WERI-Rb-1 (cell line): ENCODE measurements at regions not wholly inside any gene's neighbourhood (a gene's known extent, or its start where the extent isn't known, plus 50 kb on each side); places are given as distances from the start of the nearest gene placed in this dataset.

Source experiments
- DNase-seq: peaks from one replicate; pipeline ENCODE4 v3.0.0-alpha.2; 2020
- H3K27ac ChIP-seq: fragments of 250-450 bp; sonication (Bioruptor Pico); 2 replicates; pipeline ENCODE4 v1.5.1; 2020; ENCODE audit warnings: mild to moderate bottlenecking, moderate library complexity
- H3K27me3 ChIP-seq: fragments of 250-450 bp; sonication (Bioruptor Pico); 2 replicates; pipeline ENCODE4 v1.5.1; 2021; ENCODE audit warnings: mild to moderate bottlenecking, low read depth, moderate library complexity; ENCODE audit not compliant: insufficient read depth, severe bottlenecking
- H3K36me3 ChIP-seq: fragments of 250-450 bp; sonication (Bioruptor Pico); 2 replicates; pipeline ENCODE4 v1.5.1; 2020; ENCODE audit warnings: mild to moderate bottlenecking, moderate library complexity
- H3K4me3 ChIP-seq: 2 replicates; pipeline ENCODE4 v1.5.1; 2011; ENCODE audit warnings: low read depth, mild to moderate bottlenecking, control low read depth, low read length
- H3K9me3 ChIP-seq: fragments of 250-450 bp; sonication (Bioruptor Pico); 2 replicates; pipeline ENCODE4 v1.5.1; 2021; ENCODE audit warnings: mild to moderate bottlenecking, moderate library complexity; ENCODE audit not compliant: severe bottlenecking
- TF ChIP-seq, protein P1 (sequence below): IDR thresholded peaks from 2 replicates; pipeline ENCODE4 v1.5.1; 2011; ENCODE audit warnings: low read depth, mild to moderate bottlenecking, control low read depth, inconsistent platforms, low read length

DNA sequence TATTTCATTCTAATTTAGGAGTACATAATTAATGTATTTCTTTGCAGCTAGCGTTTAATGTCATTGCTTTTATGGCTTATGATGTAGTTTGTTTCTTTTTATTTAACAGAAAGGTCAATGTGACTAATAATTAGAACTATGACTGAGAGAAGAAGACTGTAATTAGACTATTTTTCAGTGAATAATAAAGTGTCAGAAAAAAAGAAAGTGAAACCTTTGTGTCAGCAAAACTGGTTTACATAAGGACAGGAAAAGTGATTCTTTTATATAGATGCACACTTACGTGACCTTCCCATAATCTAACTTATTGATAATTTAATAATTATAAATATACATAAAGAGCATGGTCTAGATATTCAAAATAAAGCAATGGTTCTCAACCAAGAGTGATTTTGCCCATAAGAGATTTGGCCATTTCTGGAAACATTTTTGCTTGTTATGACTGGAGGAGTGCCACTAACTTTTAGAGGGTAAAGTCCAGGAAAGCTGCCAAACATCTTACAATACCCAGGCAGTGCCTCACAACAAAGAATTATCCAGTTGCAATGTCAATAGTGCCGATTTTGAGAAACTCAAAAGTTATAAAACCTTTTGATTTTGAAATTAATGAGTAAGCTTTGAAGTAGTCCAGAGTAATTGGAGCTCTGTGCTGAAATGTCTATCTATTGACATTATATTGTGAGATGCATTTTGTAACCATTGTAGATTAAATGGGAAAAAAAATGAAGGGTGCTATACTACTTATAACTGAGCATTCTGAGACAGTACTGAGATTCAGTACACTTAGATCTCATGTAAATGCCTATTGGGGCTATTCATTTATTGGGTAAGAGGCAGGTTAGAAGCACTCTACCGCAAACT, 227.1 kb downstream of the C12orf50 start:
- DNase-seq = no peak
- H3K27me3 ChIP-seq = no peaks in the 10 kb centered on the region
- no peak overlapping the region for H3K27ac ChIP-seq
- TF ChIP-seq, protein P1, sequence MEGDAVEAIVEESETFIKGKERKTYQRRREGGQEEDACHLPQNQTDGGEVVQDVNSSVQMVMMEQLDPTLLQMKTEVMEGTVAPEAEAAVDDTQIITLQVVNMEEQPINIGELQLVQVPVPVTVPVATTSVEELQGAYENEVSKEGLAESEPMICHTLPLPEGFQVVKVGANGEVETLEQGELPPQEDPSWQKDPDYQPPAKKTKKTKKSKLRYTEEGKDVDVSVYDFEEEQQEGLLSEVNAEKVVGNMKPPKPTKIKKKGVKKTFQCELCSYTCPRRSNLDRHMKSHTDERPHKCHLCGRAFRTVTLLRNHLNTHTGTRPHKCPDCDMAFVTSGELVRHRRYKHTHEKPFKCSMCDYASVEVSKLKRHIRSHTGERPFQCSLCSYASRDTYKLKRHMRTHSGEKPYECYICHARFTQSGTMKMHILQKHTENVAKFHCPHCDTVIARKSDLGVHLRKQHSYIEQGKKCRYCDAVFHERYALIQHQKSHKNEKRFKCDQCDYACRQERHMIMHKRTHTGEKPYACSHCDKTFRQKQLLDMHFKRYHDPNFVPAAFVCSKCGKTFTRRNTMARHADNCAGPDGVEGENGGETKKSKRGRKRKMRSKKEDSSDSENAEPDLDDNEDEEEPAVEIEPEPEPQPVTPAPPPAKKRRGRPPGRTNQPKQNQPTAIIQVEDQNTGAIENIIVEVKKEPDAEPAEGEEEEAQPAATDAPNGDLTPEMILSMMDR = no peak
- no peak overlapping the region for H3K4me3 ChIP-seq
- no peaks in the 10 kb centered on the region for H3K9me3 ChIP-seq
- H3K36me3 ChIP-seq = no peaks in the 10 kb centered on the region

DNA sequence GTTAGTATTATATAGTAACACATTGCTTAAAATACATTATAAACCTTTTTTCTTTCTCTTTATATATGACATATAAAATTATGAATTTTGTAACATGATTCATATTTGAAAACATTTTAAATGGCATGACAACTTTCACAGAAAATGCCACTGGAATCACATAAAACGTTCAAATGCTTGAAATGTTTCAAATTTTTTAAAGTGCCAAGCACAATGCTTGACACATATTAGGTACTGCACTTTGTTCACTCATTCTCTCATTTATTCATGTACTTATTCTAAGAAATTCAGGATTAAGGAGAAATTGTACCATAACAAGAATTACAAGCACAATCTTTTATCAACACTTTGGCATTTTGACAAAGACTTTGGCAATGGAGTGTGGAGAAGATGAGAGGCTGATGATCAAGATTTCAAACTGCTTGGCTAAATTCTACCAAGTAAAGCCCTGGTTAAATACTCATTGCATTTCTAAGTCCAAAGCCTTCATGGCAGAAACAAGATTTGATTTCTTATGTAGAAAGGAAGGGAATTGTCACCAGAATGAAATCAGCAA, 232.2 kb downstream of the C12orf50 start:
- H3K36me3 ChIP-seq = no peaks in the 10 kb centered on the region
- H3K27ac ChIP-seq = no peak overlapping the region
- TF ChIP-seq, protein P1 = no peak
- H3K27me3 ChIP-seq = no peaks in the 10 kb centered on the region
- H3K4me3 ChIP-seq = no peak overlapping the region
- no peaks in the 10 kb centered on the region for H3K9me3 ChIP-seq
- no peak for DNase-seq

DNA sequence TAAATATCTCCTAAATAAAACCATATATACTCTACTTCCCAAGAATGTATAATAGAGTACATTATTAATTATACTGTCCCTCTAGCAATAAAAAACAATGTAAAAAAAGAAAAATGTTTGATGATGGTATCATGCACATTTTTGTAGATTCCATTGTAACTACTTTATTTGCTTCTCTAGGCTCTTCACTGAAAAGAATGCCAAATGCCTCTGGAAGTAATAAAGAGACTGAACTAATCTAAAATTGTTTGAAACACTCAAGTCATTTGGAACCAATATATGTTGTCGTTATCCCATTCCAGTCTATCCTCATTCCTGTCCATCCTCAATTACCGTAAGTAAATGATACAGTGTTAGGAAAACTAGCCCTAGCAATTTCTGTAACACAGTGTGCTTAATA, 233.6 kb downstream of the C12orf50 start:
- TF ChIP-seq, protein P1 = no peak
- no peak for DNase-seq
- Histone ChIP-seq H3K36me3 (no peaks in the 10 kb centered on the region), H3K27ac (no peak overlapping the region), H3K9me3 (no peaks in the 10 kb centered on the region), H3K27me3 (no peaks in the 10 kb centered on the region), H3K4me3 (no peak overlapping the region)

DNA sequence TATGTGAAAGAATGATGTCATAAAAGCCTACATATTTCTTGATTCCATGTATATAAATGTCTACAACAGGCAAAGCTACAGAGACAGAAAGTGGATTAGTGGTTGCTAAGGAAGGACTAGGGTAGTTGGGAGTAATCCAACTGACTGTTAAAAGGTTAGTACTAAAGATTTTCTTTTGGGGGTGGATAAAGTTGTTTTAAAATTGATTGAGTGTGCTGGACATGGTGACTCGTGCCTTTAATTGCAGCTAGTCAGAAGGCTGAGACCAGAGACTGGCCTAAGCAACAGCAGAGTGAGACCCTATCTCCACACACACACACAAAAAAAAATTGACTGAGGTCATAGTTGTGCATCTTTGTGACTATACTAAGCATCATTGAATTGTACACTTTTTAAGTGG, 234.3 kb downstream of the C12orf50 start:
- H3K27me3 ChIP-seq = no peaks in the 10 kb centered on the region
- no peaks in the 10 kb centered on the region for H3K36me3 ChIP-seq
- TF ChIP-seq, protein P1 = no peak
- H3K4me3 ChIP-seq = no peak overlapping the region
- no peak overlapping the region for H3K27ac ChIP-seq
- no peaks in the 10 kb centered on the region for H3K9me3 ChIP-seq
- DNase-seq = no peak

DNA sequence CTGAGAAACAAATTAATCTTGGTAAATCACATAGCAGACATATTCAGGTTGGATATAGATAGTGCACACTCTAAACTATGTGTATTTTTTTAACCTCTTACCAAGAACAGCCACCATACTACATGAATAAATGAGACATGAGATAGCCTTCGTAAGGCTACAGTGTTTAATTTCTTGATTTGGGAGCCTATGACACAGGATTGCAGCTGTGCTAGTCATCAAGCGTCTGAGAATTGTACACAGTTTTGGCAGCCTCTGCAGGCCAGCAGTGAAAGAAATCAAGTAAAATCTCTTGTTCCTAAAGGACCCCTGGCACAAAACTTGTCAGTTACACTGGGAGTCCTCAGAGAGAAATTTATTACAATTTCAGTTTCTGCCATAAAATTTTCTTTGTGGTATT, 236.1 kb downstream of the C12orf50 start:
- no peak overlapping the region for H3K4me3 ChIP-seq
- H3K27ac ChIP-seq = no peak overlapping the region
- H3K9me3 ChIP-seq = no peaks in the 10 kb centered on the region
- DNase-seq = no peak
- H3K36me3 ChIP-seq = no peaks in the 10 kb centered on the region
- no peaks in the 10 kb centered on the region for H3K27me3 ChIP-seq
- TF ChIP-seq, protein P1 = no peak

DNA sequence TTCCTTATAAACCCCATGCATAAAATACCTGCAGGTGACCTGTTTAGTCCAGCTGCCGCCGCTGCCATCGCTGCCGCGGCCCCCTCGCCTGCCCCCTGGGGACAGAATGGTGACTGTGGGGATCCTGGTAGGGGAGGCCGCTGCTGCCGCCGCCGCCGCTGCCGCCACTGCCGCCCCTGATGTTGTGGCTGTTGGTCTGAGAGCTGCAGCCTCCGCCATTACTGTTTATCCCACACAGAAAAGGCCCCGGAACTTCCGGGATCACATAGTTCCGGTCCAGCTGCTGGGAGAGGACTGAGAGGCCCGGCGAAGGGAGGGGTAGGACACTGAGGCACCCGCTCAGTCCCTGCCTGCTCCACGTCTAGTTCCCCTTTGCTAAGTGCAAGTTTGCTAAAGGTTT, 244.9 kb downstream of the C12orf50 start:
- no peak for DNase-seq
- Histone ChIP-seq H3K4me3 (no peak overlapping the region), H3K36me3 (no peaks in the 10 kb centered on the region), H3K27me3 (no peaks in the 10 kb centered on the region), H3K27ac (no peak overlapping the region), H3K9me3 (no peaks in the 10 kb centered on the region)
- TF ChIP-seq, protein P1 = no peak
